ENCODE measurements at regions not wholly inside any gene's neighbourhood (a gene's known extent, or its start where the extent isn't known, plus 50 kb on each side); places are given as distances from the start of the nearest gene placed in this dataset.

- H3K36me3 ChIP-seq (ENCODE audit: insufficient read depth, low read length), result no peaks in the 10 kb centered on the region
- H3K4me1 ChIP-seq (ENCODE audit: insufficient read depth, low read length), result peaks cover 12% of the 10 kb centered on the region
- H3K27me3 ChIP-seq (ENCODE audit: insufficient read depth, low read length), result no peaks in the 10 kb centered on the region
- H2AFZ ChIP-seq (ENCODE audit: low read depth, low read length), result no peak overlapping the region
- no peaks in the 10 kb centered on the region for H3K9me3 ChIP-seq (ENCODE audit: low read length)
- H3K4me3 ChIP-seq (ENCODE audit: low read length), result no peak overlapping the region
Measured at GRCh38 chr12:89941436-89941835, 232.8 kb upstream of the ATP2B1 start.

- H3K4me3 ChIP-seq (ENCODE audit: low read length), result no peak overlapping the region
- H3K4me1 ChIP-seq (ENCODE audit: insufficient read depth, low read length), result peaks cover 12% of the 10 kb centered on the region
Measured at GRCh38 chr12:89939522-89940215, 231.0 kb upstream of the ATP2B1 start.

DNA sequence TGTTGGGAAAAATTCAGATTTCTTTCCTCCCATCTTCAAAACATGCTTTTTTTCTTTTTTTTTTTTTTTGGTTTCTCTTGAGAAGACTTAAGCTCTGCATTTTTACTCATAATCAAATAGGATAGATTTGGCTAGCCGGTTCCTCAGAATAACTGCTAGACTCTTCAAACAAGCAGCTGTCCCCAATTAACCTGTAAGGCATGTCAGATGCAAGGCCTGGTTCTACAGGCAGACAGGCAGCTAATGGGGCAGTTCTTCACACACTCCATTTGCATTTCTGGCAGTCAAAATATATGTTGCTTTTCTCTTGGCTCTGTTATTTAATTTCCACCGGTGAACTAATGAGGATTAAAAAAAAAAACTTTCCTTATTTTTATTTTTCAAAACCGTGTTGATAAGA is 228.0 kb upstream of the ATP2B1 start:
- H2AFZ ChIP-seq (ENCODE audit: low read depth, low read length), result no peak overlapping the region
- H3K27me3 ChIP-seq (ENCODE audit: insufficient read depth, low read length), result no peaks in the 10 kb centered on the region
- H3K36me3 ChIP-seq (ENCODE audit: insufficient read depth, low read length), result no peaks in the 10 kb centered on the region
- no peaks in the 10 kb centered on the region for H3K9me3 ChIP-seq (ENCODE audit: low read length)
- H3K4me1 ChIP-seq (ENCODE audit: insufficient read depth, low read length), result peaks cover 1% of the 10 kb centered on the region
- H3K4me3 ChIP-seq (ENCODE audit: low read length), result no peak overlapping the region

More at GRCh38 chr12:89939522-89940215, 231.0 kb upstream of the ATP2B1 start:
- H2AFZ ChIP-seq (ENCODE audit: low read depth, low read length), result no peak overlapping the region
- no peaks in the 10 kb centered on the region for H3K9me3 ChIP-seq (ENCODE audit: low read length)
- no peaks in the 10 kb centered on the region for H3K36me3 ChIP-seq (ENCODE audit: insufficient read depth, low read length)
- no peaks in the 10 kb centered on the region for H3K27me3 ChIP-seq (ENCODE audit: insufficient read depth, low read length)

DNA sequence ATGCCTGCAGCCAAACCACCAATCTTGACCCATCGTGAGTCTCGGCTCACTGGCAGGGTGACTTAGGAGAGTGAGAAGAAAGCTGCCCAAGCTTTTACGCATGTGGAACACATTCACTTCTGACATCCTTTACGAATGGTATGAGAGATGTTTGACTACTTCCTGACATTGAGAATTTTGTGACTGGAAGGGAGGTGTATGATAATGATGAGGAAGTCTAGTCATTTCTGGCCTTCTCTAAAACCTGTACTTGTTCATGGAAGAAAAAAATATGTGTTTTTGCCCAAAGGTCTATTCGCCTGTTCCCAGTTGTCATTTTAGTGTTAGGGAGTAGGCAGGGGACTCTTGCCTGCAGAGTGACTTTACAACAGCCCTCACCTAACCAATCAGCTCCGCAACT is 227.2 kb upstream of the ATP2B1 start:
- no peaks in the 10 kb centered on the region for H3K4me1 ChIP-seq (ENCODE audit: insufficient read depth, low read length)
- H3K36me3 ChIP-seq (ENCODE audit: insufficient read depth, low read length), result no peaks in the 10 kb centered on the region
- no peaks in the 10 kb centered on the region for H3K27me3 ChIP-seq (ENCODE audit: insufficient read depth, low read length)
- H2AFZ ChIP-seq (ENCODE audit: low read depth, low read length), result no peak overlapping the region
- H3K9me3 ChIP-seq (ENCODE audit: low read length), result no peaks in the 10 kb centered on the region
- no peak overlapping the region for H3K4me3 ChIP-seq (ENCODE audit: low read length)

DNA sequence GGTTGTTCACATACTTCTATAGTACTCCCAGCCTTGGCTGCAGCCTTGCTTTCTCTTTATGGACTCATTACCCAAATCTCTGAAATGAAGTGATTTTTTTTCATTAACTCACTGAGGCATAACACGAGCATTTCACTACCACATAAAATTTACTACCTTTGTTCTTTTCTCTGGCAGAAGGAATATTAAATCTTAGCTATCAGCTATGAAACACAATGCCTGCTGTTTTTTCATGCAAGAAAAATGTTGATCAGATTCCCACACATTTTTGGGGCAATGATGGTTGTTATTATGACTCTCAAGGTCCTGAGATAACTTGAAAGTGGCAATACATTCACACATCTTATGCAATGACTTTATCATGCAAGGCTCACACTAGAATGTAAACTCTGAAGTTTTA is 225.3 kb upstream of the ATP2B1 start:
- Histone ChIP-seq H3K9me3 (ENCODE audit: low read length) (no peaks in the 10 kb centered on the region), H3K27me3 (ENCODE audit: insufficient read depth, low read length) (no peaks in the 10 kb centered on the region), H3K36me3 (ENCODE audit: insufficient read depth, low read length) (no peaks in the 10 kb centered on the region), H2AFZ (ENCODE audit: low read depth, low read length) (no peak overlapping the region), H3K4me3 (ENCODE audit: low read length) (no peak overlapping the region), H3K4me1 (ENCODE audit: insufficient read depth, low read length) (no peaks in the 10 kb centered on the region)

GRCh38 chr12:89932954-89933353 is 224.3 kb upstream of the ATP2B1 start:
- Histone ChIP-seq H3K27me3 (ENCODE audit: insufficient read depth, low read length) (no peaks in the 10 kb centered on the region), H3K36me3 (ENCODE audit: insufficient read depth, low read length) (no peaks in the 10 kb centered on the region), H2AFZ (ENCODE audit: low read depth, low read length) (no peak overlapping the region), H3K9me3 (ENCODE audit: low read length) (no peaks in the 10 kb centered on the region), H3K4me1 (ENCODE audit: insufficient read depth, low read length) (no peaks in the 10 kb centered on the region), H3K4me3 (ENCODE audit: low read length) (no peak overlapping the region)

- no peaks in the 10 kb centered on the region for H3K9me3 ChIP-seq (ENCODE audit: low read length)
- H3K27me3 ChIP-seq (ENCODE audit: insufficient read depth, low read length), result no peaks in the 10 kb centered on the region
- H2AFZ ChIP-seq (ENCODE audit: low read depth, low read length), result no peak overlapping the region
- H3K4me3 ChIP-seq (ENCODE audit: low read length), result no peak overlapping the region
- H3K4me1 ChIP-seq (ENCODE audit: insufficient read depth, low read length), result no peaks in the 10 kb centered on the region
- H3K36me3 ChIP-seq (ENCODE audit: insufficient read depth, low read length), result no peaks in the 10 kb centered on the region
Measured at GRCh38 chr12:89928467-89928866, 219.8 kb upstream of the ATP2B1 start.

DNA sequence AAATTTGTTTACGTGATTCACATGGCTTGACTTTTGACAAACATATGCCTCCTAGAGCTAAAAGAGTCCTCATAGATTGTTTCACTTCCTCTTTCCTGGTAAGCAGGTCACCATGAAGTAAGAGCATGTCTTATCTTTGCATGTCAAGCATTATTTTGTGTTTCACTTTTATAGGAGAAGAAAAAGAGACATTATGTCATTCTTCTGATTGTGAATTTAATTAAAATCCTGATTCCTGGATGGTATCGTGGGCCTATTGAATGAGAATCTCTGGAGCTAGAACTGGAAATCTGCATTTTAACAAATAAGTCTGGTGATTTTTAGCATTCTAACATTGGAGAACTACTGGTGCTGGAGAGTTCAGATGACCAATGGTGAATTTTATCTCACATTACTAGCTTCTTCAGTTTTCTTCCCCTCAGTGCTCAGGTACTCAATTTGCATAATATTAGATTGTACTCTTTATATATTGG is 218.6 kb upstream of the ATP2B1 start:
- Histone ChIP-seq H3K27me3 (ENCODE audit: insufficient read depth, low read length) (no peaks in the 10 kb centered on the region), H3K36me3 (ENCODE audit: insufficient read depth, low read length) (no peaks in the 10 kb centered on the region), H2AFZ (ENCODE audit: low read depth, low read length) (no peak overlapping the region), H3K4me3 (ENCODE audit: low read length) (no peak overlapping the region), H3K9me3 (ENCODE audit: low read length) (no peaks in the 10 kb centered on the region), H3K4me1 (ENCODE audit: insufficient read depth, low read length) (no peaks in the 10 kb centered on the region)

DNA sequence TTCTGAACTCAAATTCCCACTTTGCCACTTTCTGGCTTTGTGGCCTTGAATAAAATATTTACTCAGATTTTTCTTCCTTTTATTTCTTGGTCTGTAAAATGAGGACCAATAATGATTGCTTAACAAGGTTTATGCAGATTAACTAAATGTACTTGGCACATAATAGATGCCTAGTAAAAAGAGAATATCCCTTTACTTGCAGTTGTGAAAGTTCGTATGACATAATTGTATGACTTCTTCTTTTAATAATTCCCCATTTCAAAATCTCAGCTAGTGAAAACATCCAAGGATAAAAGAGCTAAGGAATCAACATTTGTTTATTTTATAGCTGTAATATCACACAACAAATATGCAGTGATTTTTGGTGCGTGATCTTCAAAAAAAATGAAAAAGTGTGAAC is 215.6 kb upstream of the ATP2B1 start:
- Histone ChIP-seq H3K4me3 (ENCODE audit: low read length) (no peak overlapping the region), H3K36me3 (ENCODE audit: insufficient read depth, low read length) (no peaks in the 10 kb centered on the region), H3K27me3 (ENCODE audit: insufficient read depth, low read length) (no peaks in the 10 kb centered on the region), H3K9me3 (ENCODE audit: low read length) (no peaks in the 10 kb centered on the region), H3K4me1 (ENCODE audit: insufficient read depth, low read length) (no peaks in the 10 kb centered on the region), H2AFZ (ENCODE audit: low read depth, low read length) (no peak overlapping the region)

- Histone ChIP-seq H3K9me3 (ENCODE audit: low read length) (no peaks in the 10 kb centered on the region), H2AFZ (ENCODE audit: low read depth, low read length) (no peak overlapping the region), H3K36me3 (ENCODE audit: insufficient read depth, low read length) (no peaks in the 10 kb centered on the region), H3K27me3 (ENCODE audit: insufficient read depth, low read length) (no peaks in the 10 kb centered on the region), H3K4me3 (ENCODE audit: low read length) (no peak overlapping the region), H3K4me1 (ENCODE audit: insufficient read depth, low read length) (no peaks in the 10 kb centered on the region)
Measured at GRCh38 chr12:89923091-89923490, 214.5 kb upstream of the ATP2B1 start.

- Histone ChIP-seq H3K4me1 (ENCODE audit: insufficient read depth, low read length) (no peaks in the 10 kb centered on the region), H3K4me3 (ENCODE audit: low read length) (no peak overlapping the region), H3K27me3 (ENCODE audit: insufficient read depth, low read length) (no peaks in the 10 kb centered on the region), H2AFZ (ENCODE audit: low read depth, low read length) (no peak overlapping the region), H3K9me3 (ENCODE audit: low read length) (no peaks in the 10 kb centered on the region), H3K36me3 (ENCODE audit: insufficient read depth, low read length) (no peaks in the 10 kb centered on the region)
Measured at GRCh38 chr12:89920866-89921265, 212.2 kb upstream of the ATP2B1 start.

DNA sequence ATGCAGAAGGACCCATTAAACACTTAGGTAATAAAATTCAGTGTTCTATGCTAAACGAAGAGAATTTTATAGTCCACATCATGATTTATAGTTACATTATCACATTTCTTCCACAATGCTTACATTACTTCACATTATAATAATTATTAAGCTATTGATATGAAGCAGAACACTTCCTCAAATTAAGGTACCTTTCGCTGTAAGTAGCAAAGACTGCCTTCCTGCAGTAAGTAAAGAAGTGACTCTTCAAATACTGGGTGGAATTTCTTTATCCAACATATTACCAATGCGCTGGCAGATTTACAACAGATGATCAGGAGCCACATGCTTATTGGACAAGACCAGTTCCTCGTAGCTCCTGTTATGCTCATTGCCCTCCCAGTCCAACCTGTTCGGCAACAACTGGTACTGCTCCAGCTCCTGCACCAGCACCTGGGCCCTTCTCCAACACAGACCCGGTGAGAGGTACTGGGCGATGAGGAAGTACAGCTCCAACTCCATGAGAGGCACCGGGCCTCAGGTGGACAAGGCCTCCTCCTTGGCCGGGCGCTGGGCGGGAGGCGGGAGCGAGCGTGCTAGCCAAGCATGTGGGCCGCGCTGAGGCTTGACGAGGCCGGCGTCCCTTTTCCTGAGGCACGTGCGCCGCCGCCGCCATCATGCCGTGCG is 210.7 kb upstream of the ATP2B1 start:
- Histone ChIP-seq H3K9me3 (ENCODE audit: low read length) (no peaks in the 10 kb centered on the region), H3K36me3 (ENCODE audit: insufficient read depth, low read length) (no peaks in the 10 kb centered on the region), H3K27me3 (ENCODE audit: insufficient read depth, low read length) (no peaks in the 10 kb centered on the region), H3K4me1 (ENCODE audit: insufficient read depth, low read length) (no peaks in the 10 kb centered on the region), H2AFZ (ENCODE audit: low read depth, low read length) (no peak overlapping the region), H3K4me3 (ENCODE audit: low read length) (no peak overlapping the region)

DNA sequence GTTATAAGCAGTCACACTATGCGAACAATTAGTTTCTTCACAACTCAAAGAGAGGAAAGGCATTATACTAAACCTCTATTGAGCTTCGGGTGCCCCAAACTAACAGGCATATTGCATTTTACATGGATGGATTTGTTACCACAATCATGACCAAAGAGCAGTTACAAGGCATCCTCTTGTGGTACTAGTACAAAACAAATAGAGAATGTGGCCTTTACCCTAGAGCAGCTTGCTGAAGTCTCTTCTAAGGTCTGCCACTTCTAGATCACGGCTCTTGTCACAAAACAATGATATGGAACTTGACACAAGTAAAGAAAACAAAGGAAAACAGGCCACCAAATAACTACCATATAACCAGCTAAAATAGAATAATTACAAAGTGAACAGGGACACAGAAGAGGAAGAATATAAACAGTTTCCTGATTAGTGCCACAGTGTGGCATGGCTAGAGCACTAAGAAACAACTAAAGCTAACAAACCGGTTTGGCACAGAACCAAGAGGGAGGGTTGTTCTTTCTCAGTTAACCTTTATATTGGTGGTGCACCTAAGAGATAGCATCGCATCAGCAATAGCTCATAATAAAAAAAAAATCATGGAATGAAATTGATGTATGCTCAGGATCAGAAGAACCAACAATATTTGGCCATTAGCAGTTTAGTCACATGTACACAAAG is 209.7 kb upstream of the ATP2B1 start:
- H2AFZ ChIP-seq (ENCODE audit: low read depth, low read length), result no peak overlapping the region

More for the DNA sequence above, 209.7 kb upstream of the ATP2B1 start:
- H3K9me3 ChIP-seq (ENCODE audit: low read length), result no peaks in the 10 kb centered on the region
- H3K4me1 ChIP-seq (ENCODE audit: insufficient read depth, low read length), result no peaks in the 10 kb centered on the region
- H3K36me3 ChIP-seq (ENCODE audit: insufficient read depth, low read length), result no peaks in the 10 kb centered on the region
- H3K4me3 ChIP-seq (ENCODE audit: low read length), result no peak overlapping the region
- H3K27me3 ChIP-seq (ENCODE audit: insufficient read depth, low read length), result no peaks in the 10 kb centered on the region

All from neuron (in vitro differentiated cells).